Uterus (tissue), 3 donors: ENCODE measurements at regions not wholly inside any gene's neighbourhood (a gene's known extent, or its start where the extent isn't known, plus 50 kb on each side); places are given as distances from the start of the nearest gene placed in this dataset.

ENCODE experiments used
- DNase-seq, 2 donors: peaks; one replicate each; pipeline ENCODE4 v3.0.0-alpha.2; 2019 to 2020
- H3K27ac ChIP-seq, 2 donors: fragments of 200-600 bp; sonication (generic); 1 replicate in 1 of 2; 2 replicates in 1 of 2; pipeline ENCODE4 v1.5.1; 2016 to 2018
- H3K27me3 ChIP-seq, 2 donors: fragments of 200-600 bp; sonication (generic); one replicate each; pipeline ENCODE4 v1.5.1; 2018 to 2019; ENCODE audit warnings: control low read depth in 1 of 2
- H3K36me3 ChIP-seq, 2 donors: fragments of 200-600 bp; sonication (generic); one replicate each; pipeline ENCODE4 v1.5.1; 2019; ENCODE audit warnings: control low read depth in 1 of 2
- H3K4me1 ChIP-seq, 2 donors: fragments of 200-600 bp; sonication (generic); one replicate each; pipeline ENCODE4 v1.5.1; 2018 to 2019; ENCODE audit warnings: control low read depth in 1 of 2
- H3K4me3 ChIP-seq, 2 donors: fragments of 200-600 bp; sonication (generic); 1 replicate in 1 of 2; 2 replicates in 1 of 2; pipeline ENCODE4 v1.5.1; 2018 to 2019; ENCODE audit warnings: mild to moderate bottlenecking in 1 of 2
- H3K9me3 ChIP-seq, 2 donors: fragments of 200-600 bp; sonication (generic); one replicate each; pipeline ENCODE4 v1.5.1; 2019; ENCODE audit warnings: control low read depth in 1 of 2
- CTCF ChIP-seq, 4 experiments: fragments of 200-600 bp in 2 of 4; fragments of 450-650 bp in 2 of 4; sonication (generic) in 2 of 4; IDR thresholded peaks; one replicate each; pipeline ENCODE4 v1.5.1; 2016 to 2019; ENCODE audit warnings: antibody characterized with exemption in 4 of 4, mild to moderate bottlenecking in 2 of 4, moderate library complexity in 1 of 4
- POLR2A ChIP-seq, 2 donors: fragments of 450-650 bp; IDR thresholded peaks; one replicate each; pipeline ENCODE4 v1.6.1; 2016; ENCODE audit warnings: antibody characterized with exemption in 2 of 2, mild to moderate bottlenecking in 1 of 2, moderate library complexity in 1 of 2
- intact Hi-C: fragments of 100-400 bp; cut with DNase I; formaldehyde crosslinking; loops from one replicate; pipeline ENCODE4 v1.15.1; 2023; ENCODE audit warnings: low total_unique reads
- donor health status: DM: yes; HTN: yes; CAD: no.

- DNase-seq, result no peak
- Histone ChIP-seq H3K4me1 (no peaks in the 10 kb centered on the region), H3K27me3 (no peaks in the 10 kb centered on the region), H3K9me3 (no peaks in the 10 kb centered on the region), H3K27ac (no peak overlapping the region), H3K36me3 (no peaks in the 10 kb centered on the region), H3K4me3 (no peak overlapping the region)
- TF ChIP-seq POLR2A (IDR thresholded peaks at IDR 0.05) (no peak), CTCF (IDR thresholded peaks at IDR 0.05) (no peak)
- intact Hi-C loops, result no loop called here
Observed at GRCh38 chr15:96958721-96959120, 628.2 kb downstream of the NR2F2 start.

GRCh38 chr15:96959501-96959900, 629.0 kb downstream of the NR2F2 start:
- no peak overlapping the region for H3K4me3 ChIP-seq
- DNase-seq, result no peak
- no peaks in the 10 kb centered on the region for H3K4me1 ChIP-seq
- H3K27me3 ChIP-seq, result no peaks in the 10 kb centered on the region
- H3K36me3 ChIP-seq, result no peaks in the 10 kb centered on the region
- H3K9me3 ChIP-seq, result no peaks in the 10 kb centered on the region
- no peak for TF ChIP-seq CTCF (IDR thresholded peaks at IDR 0.05)
- TF ChIP-seq POLR2A (IDR thresholded peaks at IDR 0.05), result no peak
- H3K27ac ChIP-seq, result no peak overlapping the region
- intact Hi-C loops, result no loop called here

- no peaks in the 10 kb centered on the region for H3K4me1 ChIP-seq
- no peaks in the 10 kb centered on the region for H3K9me3 ChIP-seq
- H3K4me3 ChIP-seq, result no peak overlapping the region
- DNase-seq, result no peak
- no peak for TF ChIP-seq POLR2A (IDR thresholded peaks at IDR 0.05)
- no peak for TF ChIP-seq CTCF (IDR thresholded peaks at IDR 0.05)
- no peaks in the 10 kb centered on the region for H3K27me3 ChIP-seq
- intact Hi-C loops, result no loop called here
- no peaks in the 10 kb centered on the region for H3K36me3 ChIP-seq
- H3K27ac ChIP-seq, result no peak overlapping the region
Observed at GRCh38 chr15:96960711-96961480, 630.4 kb downstream of the NR2F2 start.

GRCh38 chr15:96966554-96966953, 636.1 kb downstream of the NR2F2 start:
- Histone ChIP-seq H3K4me3 (no peak overlapping the region), H3K27ac (no peak overlapping the region), H3K36me3 (no peaks in the 10 kb centered on the region), H3K9me3 (no peaks in the 10 kb centered on the region), H3K4me1 (no peaks in the 10 kb centered on the region), H3K27me3 (no peaks in the 10 kb centered on the region)
- TF ChIP-seq CTCF (IDR thresholded peaks at IDR 0.05), result no peak
- TF ChIP-seq POLR2A (IDR thresholded peaks at IDR 0.05), result no peak
- intact Hi-C loops, result no loop called here
- no peak for DNase-seq

GRCh38 chr15:96969732-96970710, 639.5 kb downstream of the NR2F2 start:
- TF ChIP-seq CTCF (IDR thresholded peaks at IDR 0.05) (no peak), POLR2A (IDR thresholded peaks at IDR 0.05) (no peak)
- intact Hi-C loops, result no loop called here
- no peaks in the 10 kb centered on the region for H3K4me1 ChIP-seq
- no peak overlapping the region for H3K4me3 ChIP-seq
- H3K9me3 ChIP-seq, result no peaks in the 10 kb centered on the region
- no peak overlapping the region for H3K27ac ChIP-seq
- no peaks in the 10 kb centered on the region for H3K27me3 ChIP-seq
- DNase-seq, result no peak
- H3K36me3 ChIP-seq, result no peaks in the 10 kb centered on the region
